ENCODE measurements at regions not wholly inside any gene's neighbourhood (a gene's known extent, or its start where the extent isn't known, plus 50 kb on each side); places are given as distances from the start of the nearest gene placed in this dataset.

DNA sequence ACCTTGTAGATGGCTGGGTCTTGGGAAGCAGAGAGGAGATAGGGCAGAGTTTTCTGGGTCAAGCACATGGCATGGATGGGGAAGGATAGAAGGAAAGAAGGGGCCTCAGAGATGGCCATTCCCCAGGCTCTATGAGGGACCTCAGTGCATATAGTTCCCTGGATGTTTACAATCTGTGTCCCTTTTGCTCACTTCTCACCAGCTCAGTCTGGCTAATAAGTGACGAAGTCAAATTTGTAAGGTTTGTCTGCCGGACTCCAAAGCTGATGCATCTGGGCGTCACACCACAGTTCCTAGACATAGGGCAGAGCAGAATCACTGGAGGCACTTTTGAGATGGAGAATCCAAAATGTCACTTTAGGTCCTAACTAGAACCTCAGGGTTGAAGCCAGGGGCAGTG lies 416.4 kb upstream of the PROX1 start:
- TF ChIP-seq, protein P1, sequence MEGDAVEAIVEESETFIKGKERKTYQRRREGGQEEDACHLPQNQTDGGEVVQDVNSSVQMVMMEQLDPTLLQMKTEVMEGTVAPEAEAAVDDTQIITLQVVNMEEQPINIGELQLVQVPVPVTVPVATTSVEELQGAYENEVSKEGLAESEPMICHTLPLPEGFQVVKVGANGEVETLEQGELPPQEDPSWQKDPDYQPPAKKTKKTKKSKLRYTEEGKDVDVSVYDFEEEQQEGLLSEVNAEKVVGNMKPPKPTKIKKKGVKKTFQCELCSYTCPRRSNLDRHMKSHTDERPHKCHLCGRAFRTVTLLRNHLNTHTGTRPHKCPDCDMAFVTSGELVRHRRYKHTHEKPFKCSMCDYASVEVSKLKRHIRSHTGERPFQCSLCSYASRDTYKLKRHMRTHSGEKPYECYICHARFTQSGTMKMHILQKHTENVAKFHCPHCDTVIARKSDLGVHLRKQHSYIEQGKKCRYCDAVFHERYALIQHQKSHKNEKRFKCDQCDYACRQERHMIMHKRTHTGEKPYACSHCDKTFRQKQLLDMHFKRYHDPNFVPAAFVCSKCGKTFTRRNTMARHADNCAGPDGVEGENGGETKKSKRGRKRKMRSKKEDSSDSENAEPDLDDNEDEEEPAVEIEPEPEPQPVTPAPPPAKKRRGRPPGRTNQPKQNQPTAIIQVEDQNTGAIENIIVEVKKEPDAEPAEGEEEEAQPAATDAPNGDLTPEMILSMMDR (conservative IDR thresholded peaks at IDR 0.05): no peak
- no peak for TF ChIP-seq ZFX (IDR thresholded peaks at IDR 0.05)
